ENCODE measurements at regions not wholly inside any gene's neighbourhood (a gene's known extent, or its start where the extent isn't known, plus 50 kb on each side); places are given as distances from the start of the nearest gene placed in this dataset.
"Not testable (repeated sequence)": the region's sequence is repeated elsewhere in the genome, so short reads cannot be mapped to it uniquely, and the experiment has no call there.

- TF ChIP-seq CTCF (IDR thresholded peaks at IDR 0.05; ENCODE audit: borderline replicate concordance), result no peak
- intact Hi-C loops (cut with micrococcal nuclease), result no loop called here
Observed at GRCh38 chr5:14028188-14028587, 83.7 kb upstream of the DNAH5 start.

GRCh38 chr5:14025569-14026286, 81.2 kb upstream of the DNAH5 start:
- intact Hi-C loops (cut with micrococcal nuclease), result no loop called here
- H3K36me3 ChIP-seq, result no peaks in the 10 kb centered on the region
- DNase-seq, result no peak
- TF ChIP-seq CTCF (IDR thresholded peaks at IDR 0.05; ENCODE audit: borderline replicate concordance), result no peak
- H3K9me3 ChIP-seq (replicated peaks), result no peaks in the 10 kb centered on the region
- no peak overlapping the region for H3K4me3 ChIP-seq
- H3K27ac ChIP-seq (replicated peaks), result no peak overlapping the region
- H3K27me3 ChIP-seq (ENCODE audit: low read depth), result no peaks in the 10 kb centered on the region
- H3K4me1 ChIP-seq, result no peaks in the 10 kb centered on the region

More at GRCh38 chr5:14028188-14028587, 83.7 kb upstream of the DNAH5 start:
- H3K36me3 ChIP-seq, result no peaks in the 10 kb centered on the region
- H3K4me1 ChIP-seq, result no peaks in the 10 kb centered on the region
- no peaks in the 10 kb centered on the region for H3K9me3 ChIP-seq (replicated peaks)
- H3K4me3 ChIP-seq, result no peak overlapping the region
- H3K27ac ChIP-seq (replicated peaks), result no peak overlapping the region
- H3K27me3 ChIP-seq (ENCODE audit: low read depth), result no peaks in the 10 kb centered on the region
- DNase-seq, result no peak

GRCh38 chr5:14022971-14023370, 78.5 kb upstream of the DNAH5 start:
- Histone ChIP-seq H3K36me3 (no peaks in the 10 kb centered on the region), H3K27ac (replicated peaks) (no peak overlapping the region), H3K27me3 (ENCODE audit: low read depth) (peaks cover 3% of the 10 kb centered on the region), H3K4me1 (no peaks in the 10 kb centered on the region), H3K9me3 (replicated peaks) (no peaks in the 10 kb centered on the region), H3K4me3 (no peak overlapping the region)
- DNase-seq, result no peak
- intact Hi-C loops (cut with micrococcal nuclease), result no loop called here
- no peak for TF ChIP-seq CTCF (IDR thresholded peaks at IDR 0.05; ENCODE audit: borderline replicate concordance)

- H3K27ac ChIP-seq (replicated peaks); H3K9me3 ChIP-seq (replicated peaks); intact Hi-C loops (cut with micrococcal nuclease); H3K4me1 ChIP-seq; DNase-seq; H3K4me3 ChIP-seq; H3K36me3 ChIP-seq: not testable (repeated sequence)
- H3K27me3 ChIP-seq (ENCODE audit: low read depth), result peaks cover 13% of the 10 kb centered on the region
Observed at GRCh38 chr5:14020944-14021343, 76.5 kb upstream of the DNAH5 start.

- no peak for DNase-seq
- H3K36me3 ChIP-seq, result no peaks in the 10 kb centered on the region
- H3K4me1 ChIP-seq, result no peaks in the 10 kb centered on the region
- H3K27ac ChIP-seq (replicated peaks), result no peak overlapping the region
- intact Hi-C loops (cut with micrococcal nuclease), result no loop called here
- no peak overlapping the region for H3K4me3 ChIP-seq
- no peak for TF ChIP-seq CTCF (IDR thresholded peaks at IDR 0.05; ENCODE audit: borderline replicate concordance)
- peaks cover 13% of the 10 kb centered on the region for H3K27me3 ChIP-seq (ENCODE audit: low read depth)
- no peaks in the 10 kb centered on the region for H3K9me3 ChIP-seq (replicated peaks)
Observed at GRCh38 chr5:14019768-14020290, 75.3 kb upstream of the DNAH5 start.

GRCh38 chr5:14017904-14018303, 73.4 kb upstream of the DNAH5 start:
- Histone ChIP-seq H3K27ac (replicated peaks) (no peak overlapping the region), H3K27me3 (ENCODE audit: low read depth) (peaks cover 19% of the 10 kb centered on the region), H3K4me1 (no peaks in the 10 kb centered on the region), H3K4me3 (no peak overlapping the region), H3K36me3 (no peaks in the 10 kb centered on the region), H3K9me3 (replicated peaks) (no peaks in the 10 kb centered on the region)
- no peak for DNase-seq
- no peak for TF ChIP-seq CTCF (IDR thresholded peaks at IDR 0.05; ENCODE audit: borderline replicate concordance)
- intact Hi-C loops (cut with micrococcal nuclease), result no loop called here
